Posterior vena cava (tissue), 2 donors: ENCODE measurements at regions not wholly inside any gene's neighbourhood (a gene's known extent, or its start where the extent isn't known, plus 50 kb on each side); places are given as distances from the start of the nearest gene placed in this dataset.
"Not testable (repeated sequence)": the region's sequence is repeated elsewhere in the genome, so short reads cannot be mapped to it uniquely, and the experiment has no call there.

ENCODE experiments used
- DNase-seq: peaks from one replicate; pipeline ENCODE4 v3.0.0-alpha.2; 2020; ENCODE audit warnings: low spot score
- intact Hi-C, 2 donors: fragments of 100-400 bp; cut with DNase I; formaldehyde crosslinking; loops; one replicate each; pipeline versions ENCODE4 v1.14.1 to v1.14.2; 2022 to 2023
- donor health status: DM: yes; HTN: yes; CAD: no.
- donor health status: DM: yes; HTN: yes; CAD: no.

DNA sequence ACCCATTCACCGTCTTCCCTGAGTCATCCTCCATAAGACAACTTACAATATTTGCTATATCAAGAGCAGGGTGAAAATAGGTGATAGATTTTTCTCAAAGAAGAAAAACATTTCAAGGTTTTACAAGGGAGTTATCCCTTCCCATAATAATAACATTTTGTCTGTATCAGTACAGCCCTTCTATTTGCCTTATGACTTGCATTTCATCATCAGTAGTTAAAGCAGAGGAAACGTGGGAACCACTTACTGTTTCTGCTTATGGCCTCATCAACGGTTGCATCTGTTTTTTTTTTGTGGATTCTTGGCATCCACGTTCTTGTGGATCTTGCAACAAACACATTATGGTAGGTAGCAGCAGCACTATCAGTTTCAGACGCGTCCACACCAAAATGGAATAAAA, 678.4 kb upstream of the DEFB115 start:
- intact Hi-C loops, result not testable (repeated sequence)

DNA sequence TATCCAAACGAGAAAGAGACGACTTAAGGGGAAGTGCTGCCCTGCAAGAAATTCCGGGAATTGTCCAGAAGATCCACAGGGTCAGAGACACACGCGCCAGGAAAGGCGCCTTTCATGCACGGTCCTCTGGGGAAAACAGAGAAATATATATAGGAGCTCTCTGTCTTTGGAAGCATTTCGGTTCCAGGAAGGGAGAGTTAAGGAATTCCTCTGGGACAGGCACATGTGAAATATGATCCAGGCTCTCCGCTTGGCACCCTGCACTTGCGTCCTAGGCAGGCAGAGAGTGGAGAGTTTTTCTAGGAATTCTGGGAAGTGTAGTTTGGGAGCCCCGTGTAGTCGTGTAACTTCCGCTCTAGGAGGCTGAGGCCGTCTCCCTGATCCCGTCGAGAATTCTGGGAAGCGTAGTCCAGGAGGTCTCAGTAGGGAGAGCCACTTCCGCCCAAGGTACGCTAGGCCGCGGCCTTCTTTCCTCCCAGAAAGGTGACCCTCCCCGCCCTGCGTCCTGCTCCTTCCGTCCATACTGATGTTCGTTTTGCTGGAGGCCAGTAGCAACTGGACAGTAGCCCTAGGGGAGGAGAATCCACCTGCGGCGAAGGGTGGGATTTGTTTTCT, 677.5 kb upstream of the DEFB115 start:
- intact Hi-C loops, DNase-seq: not testable (repeated sequence)

More for the DNA sequence above, 678.4 kb upstream of the DEFB115 start:
- not testable (repeated sequence) for DNase-seq

DNA sequence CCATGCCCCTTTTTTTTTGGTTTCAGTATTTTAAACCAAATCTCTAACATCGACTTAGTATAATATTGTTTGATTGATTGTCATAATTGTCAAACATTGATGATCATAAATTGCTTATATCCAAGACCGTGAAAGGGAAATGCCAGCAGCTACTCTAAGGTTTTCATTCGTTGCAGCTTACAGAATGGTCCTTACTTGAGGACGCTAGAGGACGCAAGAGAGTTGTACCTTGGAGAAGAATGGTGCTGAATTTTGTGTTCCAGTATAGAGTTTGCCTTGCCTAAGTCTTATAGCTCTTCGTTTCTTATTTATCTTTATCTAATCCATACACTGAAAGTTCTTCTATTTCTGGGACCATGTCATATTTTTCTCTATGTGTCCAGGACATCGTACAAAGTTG, 675.6 kb upstream of the DEFB115 start:
- DNase-seq, intact Hi-C loops: not testable (repeated sequence)

DNA sequence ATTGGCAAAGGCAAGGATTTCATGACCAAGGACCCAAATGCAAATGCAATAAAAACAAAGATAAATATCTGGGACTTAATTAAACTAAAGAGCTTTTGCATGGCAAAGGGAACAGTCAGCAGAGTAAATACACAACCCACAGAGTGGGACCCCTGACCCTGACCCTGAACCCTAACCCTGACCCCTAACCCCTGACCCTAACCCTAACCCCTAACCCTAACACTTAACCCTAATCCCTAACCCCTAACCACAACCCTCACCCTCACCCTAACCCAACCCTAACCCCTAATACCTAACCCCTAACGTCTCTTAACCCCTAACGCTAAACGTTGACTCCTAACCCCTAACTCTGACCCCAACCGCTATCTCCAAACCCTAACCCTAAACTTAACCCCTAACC, 673.1 kb upstream of the DEFB115 start:
- intact Hi-C loops, DNase-seq: not testable (repeated sequence)

DNA sequence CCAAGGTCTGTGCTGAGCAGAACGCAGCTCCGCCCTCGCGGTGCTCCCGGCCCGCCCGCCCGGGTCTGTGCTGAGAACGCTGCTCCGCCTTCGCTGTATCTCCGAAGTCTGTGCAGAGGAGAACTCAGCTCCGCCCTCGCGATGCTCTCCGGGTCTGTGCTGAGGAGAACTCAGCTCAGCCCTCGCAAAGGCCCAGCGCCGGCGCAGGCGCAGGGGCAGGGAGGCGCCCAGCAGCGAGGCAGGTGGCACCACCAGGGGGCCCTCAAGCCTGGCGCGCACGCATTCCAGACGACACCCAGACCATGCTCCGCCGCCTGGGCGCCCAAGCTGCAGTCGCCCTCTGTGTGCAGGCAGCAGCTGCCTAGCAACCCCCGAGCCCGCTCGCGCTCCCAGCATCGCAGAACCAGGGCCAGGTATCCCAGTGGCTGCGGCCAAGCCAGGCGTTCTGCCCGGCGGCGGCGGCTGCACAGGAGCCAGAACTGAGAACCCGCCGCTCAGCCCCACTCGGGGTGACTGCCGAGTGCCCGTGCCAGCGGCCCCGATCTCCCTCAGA, 672.1 kb upstream of the DEFB115 start:
- intact Hi-C loops, DNase-seq: not testable (repeated sequence)

DNA sequence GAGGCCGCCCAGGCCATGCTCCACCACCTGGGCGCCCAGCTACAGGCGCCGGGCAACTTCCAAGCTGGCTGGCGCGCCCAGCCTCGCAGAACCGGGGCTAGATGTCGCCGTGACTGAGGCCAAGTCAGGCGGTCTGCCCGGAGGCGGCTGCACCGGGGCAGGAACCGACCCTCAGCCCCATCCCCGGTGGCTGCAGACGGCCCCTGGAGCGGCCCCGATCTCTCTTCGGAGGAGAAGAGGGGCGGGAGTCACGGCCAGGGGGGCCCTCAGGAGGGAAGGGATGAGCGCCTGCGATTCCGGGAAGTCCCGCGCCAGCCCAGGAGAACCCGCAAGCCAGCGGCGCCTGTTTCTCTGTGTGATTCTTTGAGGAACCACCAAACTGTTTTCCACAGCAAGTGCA, 671.3 kb upstream of the DEFB115 start:
- DNase-seq, intact Hi-C loops: not testable (repeated sequence)

DNA sequence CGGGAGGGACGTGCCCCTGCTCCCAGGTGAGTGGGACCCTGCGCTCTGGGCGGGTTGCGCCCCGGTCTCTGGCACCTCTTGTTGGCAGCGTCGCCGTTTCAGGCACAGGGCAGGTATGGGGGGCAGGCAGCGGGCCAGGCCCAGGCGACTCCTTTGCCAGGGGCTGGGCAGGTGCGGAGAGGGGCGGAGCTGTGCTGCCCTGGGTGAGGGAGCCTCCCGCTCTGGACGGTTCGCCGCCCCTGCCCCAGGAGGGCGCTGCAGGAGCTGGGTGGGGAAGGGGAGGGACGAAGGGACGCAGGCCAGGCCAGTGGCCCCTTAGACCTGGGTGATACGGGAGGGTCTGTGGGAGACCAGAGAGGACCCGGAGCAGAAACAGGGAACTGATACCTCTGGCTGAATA, 663.9 kb upstream of the DEFB115 start:
- DNase-seq, result no peak
- intact Hi-C loops, result no loop called here

DNA sequence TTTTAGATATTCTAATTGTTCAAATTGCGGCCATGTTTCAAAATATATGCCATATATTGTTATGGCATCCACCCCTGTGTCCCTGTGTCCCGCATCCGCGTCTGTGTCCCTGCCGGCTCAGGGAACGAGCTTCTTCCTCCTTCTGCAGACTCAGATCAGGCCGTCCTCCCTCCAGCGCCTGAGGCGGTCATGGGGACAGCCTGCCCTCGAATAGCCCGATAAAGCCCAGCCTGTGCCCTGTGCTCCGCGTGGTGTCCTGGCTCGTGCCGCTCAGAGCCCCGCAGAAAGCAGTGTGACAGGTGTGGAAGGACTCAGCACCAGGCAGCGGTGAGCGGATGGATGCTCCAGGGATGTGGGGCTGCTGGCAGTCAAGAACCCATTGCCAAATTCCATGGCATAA, 663.4 kb upstream of the DEFB115 start:
- DNase-seq, result no peak
- intact Hi-C loops, result no loop called here

DNA sequence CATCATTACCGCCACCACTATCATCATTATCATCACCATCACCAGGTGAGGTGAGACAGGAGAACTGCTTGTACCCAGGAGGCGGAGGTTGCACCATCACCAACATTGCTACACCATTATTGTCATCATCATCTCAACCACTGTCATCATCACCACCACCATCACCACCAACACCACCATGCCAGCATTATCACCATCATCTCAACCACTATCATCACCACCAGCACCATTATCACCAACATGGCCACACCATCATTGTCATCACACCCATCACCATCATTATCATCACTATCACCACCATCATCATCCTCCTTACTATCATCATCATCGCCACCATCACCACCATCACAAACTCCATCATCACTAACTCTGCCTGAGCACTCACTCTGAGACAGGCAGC, 661.8 kb upstream of the DEFB115 start:
- intact Hi-C loops, result no loop called here
- DNase-seq, result no peak

DNA sequence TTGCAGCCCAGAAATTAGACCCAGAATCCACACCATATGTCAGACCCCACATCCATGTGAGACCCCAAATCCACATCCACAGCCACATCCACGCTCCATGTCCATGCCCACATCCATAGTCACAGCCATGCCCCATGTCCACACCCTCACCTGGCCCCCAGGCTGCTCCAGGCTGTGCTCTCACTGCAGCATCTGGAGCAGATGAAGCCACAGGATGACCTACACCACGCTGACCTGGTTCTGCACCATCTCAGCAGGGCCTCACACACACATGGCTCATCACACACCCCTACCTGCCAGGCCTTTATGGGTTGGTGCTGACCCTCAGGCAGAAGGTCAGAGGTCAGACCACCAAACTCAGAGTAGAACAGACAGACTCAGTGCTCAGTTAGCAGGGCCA, 660.0 kb upstream of the DEFB115 start:
- intact Hi-C loops, DNase-seq: not testable (repeated sequence)

DNA sequence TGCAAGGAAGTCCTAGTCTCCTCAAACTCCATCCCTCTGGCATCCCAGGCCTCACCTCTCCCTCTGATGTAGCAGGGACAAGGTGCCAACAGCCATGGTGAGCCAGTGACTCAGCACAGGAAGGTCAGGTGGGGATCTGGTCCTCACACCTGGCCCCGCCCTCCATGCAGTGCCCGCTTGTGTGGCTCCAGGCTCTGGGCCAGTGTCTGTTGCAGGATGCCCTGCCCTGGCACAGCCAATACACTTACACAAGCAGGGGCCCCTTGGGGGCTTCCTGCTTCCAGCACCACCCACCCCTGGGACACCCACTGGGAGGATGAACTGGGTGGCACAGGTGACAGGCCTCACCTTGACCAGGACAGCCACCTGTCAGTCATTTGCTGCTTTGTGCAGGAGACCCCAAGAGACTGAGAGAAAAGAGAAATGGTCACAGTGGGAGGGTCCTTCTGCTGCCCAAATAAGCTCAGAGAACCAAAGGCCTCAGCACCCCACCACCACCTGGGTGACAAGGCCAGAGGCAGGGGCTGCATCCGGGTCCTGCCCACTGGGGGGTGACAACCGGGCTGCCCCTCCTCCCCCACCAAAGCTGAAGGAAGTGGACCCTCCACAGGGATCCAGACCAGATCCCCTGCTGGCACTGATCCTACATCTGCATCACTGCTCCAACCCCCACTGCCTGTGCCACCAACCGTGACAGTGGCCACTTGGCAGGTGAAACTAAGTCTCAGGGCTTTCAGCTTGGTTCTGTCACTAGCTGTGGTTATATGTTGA, 658.8 kb upstream of the DEFB115 start:
- DNase-seq, result no peak
- intact Hi-C loops, result no loop called here

DNA sequence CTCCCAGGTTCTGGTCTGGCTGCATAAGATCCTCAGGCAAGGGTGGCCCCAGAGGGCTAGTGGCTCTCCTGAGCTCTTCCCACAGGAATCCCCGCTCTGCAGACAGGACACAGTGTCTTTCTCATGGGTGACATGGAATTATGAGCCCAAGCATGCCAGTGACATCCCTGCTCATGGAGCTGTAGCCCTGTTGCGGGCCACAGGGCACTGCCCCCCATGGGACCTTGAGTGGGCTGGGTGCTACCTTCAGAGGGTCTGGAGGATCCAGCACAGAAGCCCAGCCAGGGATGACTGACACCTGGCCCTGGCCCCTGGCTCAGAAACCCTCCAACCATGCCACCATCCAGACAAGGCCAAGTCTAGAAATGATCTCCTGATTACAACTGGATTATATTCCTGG, 657.5 kb upstream of the DEFB115 start:
- intact Hi-C loops, result no loop called here
- DNase-seq, result no peak

DNA sequence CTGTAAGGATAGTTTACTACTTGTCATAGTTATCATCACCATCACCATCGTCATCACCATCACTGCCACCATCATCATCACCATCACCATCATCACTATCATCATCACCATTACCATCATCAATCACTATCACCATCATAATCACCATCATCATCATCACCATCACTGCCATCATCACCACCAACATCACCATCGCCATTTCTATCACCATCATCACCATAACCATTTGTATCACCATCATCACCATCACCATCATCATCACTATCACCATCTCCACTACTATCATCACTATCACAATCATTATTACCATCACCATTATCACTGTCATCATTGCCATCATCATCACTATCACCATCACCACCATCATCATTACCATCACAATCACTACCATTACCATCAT, 655.5 kb upstream of the DEFB115 start:
- DNase-seq, result no peak
- intact Hi-C loops, result no loop called here

DNA sequence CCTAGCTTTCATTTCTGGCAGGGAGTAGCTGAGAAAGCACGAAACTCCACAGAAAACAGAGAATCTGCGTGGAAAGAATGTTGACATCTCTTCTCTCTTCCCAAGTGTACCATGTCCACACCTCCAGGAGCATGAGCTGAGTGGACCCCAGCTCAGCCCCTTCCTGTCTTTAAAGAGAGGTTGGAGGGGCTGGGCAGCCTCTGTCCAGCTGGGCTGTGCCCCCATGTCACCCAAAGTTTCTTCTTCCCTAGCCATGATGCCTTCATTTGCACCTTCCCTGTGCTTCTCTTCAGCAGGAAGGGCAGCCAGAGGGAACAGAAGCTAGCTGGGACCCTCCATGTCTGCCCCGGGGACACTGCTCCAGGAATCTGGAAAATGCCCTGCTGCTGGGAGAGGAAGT, 655.0 kb upstream of the DEFB115 start:
- intact Hi-C loops, result no loop called here
- DNase-seq, result no peak

DNA sequence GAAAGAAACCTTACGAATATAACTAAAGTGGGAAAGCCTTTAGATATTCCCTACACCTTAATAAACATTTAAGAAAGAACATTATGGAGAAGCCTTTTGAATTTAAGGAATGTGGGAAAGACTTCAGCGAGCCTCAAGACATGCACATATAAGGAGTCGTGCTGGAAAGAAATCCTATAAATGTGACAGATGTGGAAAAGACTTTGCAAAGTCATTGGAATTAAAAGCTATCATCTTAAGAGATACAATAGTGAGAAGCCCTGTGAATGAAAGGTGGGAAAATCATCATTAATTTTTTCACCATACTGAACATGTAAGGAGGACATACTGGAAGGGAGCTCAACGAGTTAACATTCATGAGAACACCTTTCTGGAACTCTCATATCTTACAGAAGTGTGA, 650.5 kb upstream of the DEFB115 start:
- DNase-seq, result no peak

DNA sequence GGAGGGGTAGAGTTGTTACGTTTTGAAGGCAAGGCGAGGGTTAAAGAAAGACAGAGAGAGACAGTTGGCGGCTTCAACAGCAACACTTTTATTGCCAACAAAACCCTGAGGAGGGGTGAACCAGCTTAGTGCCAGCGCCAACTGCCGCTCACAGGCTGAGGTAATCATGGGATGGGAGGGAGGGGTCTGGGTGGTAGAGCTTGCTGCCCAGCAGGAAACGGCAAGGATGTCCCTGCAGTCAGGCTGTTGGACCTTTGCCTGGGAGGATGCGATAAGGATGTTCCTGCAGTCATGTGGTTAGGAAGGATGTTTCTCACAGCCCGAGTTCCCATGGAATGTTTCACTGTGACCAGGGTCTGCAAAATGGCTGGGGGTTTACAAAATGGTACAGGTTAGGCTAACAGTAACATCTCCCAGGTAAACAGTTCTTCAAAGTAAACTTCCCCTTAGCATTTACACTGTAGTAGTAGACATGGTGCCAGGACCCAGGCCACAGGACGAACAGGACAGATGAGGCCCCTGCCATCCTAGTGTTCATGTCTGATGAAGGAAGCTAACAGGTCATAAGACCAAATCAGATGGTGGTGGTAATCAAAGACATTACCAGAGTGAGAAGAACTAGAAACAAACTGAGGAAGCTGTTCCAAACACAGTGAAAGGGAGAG, 647.3 kb upstream of the DEFB115 start:
- no peak for DNase-seq
- intact Hi-C loops, result no loop called here

More for the DNA sequence above, 650.5 kb upstream of the DEFB115 start:
- intact Hi-C loops, result no loop called here

DNA sequence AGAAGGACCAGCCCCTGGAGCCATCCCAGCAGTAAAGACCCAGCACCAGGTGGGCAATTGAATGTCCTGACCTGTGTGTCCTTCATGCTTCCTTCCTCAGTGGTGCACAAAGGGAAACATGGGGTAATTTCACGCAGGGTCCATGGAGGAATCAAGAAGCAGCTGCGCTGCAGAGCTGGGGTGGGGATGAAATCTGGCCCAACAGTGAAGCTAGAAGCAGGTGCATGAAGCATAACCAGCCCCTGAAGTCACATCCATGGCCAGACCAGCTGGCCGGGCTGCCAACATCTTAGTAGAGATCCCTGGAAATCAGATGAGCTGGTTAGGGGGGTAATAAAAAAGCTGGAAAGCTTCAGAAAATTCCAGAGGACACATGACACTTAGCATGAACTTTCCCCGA, 646.7 kb upstream of the DEFB115 start:
- DNase-seq, result no peak
- intact Hi-C loops, result no loop called here

DNA sequence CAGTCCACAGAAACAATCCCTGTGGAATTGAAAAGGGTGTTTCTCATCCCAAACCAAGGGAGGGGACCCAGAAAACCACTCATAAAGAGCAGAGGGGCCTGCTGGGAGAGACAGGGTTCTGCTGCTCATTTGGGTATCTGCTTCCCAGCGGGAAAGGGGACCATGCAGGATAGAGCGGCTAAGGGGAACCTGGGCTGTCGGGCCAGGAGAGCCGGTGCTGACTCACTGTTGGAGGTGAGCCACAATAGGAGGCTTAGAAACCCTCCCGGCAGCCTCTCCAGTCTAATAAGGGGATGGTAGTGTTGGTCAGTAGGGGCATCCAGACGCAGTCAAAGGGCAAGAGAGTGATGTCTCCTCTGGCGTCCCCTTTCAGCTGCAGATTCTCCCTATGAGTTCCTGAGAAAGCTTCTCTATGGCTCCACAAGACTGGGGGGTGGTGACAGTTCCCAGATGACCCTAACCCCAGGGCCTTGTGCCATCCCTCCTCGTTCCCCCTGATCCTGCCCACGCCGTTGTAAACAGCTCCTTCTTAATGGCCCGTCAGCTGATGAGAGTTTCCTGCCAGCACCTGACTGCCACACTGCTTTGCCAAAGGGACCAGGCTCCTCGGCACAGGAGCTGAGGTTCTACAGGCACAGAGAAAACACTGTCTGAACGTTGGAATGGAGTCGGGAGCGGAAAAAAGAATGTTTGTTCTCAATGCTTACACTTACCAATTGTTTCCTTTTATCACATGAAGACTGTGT, 646.1 kb upstream of the DEFB115 start:
- DNase-seq, result no peak
- intact Hi-C loops, result no loop called here

DNA sequence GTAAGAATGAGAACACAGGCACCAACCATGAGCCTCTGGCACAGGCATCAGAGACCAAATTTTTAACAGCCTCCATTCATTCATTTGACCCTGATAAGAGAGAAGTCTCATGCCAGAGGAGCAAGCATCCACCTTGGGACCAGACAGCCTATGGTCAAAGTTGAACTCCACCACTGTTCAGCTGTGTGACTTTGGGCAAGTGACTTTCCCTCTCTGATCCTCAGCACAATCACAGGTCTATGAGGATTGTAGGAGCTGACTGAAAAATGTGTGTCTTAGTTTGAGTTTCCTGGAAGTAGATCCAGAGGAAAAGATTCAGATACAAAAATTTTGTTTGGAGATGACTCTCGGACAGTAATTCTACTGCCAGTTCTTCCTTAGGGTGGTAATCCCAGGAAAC, 645.1 kb upstream of the DEFB115 start:
- no peak for DNase-seq
- intact Hi-C loops, result no loop called here

DNA sequence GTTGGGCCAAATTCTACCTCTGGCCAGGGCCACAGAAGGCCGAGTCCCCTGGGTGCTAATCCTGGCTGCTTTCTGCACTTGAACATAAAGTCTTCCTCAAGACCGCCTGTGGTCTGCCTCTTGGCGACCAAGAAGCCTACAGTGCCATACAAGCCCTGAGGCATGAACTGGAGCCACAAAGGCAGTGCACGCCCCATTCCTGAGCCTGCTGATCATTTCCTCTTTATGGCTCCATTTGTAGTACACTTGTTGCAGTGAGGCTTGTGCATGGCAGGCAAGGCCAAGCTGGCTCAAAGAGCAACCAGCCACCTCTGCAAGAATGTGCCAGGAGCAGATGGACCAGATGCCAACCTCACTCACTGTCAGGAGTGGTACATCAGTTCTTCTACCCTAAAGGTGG, 636.1 kb upstream of the DEFB115 start:
- DNase-seq, intact Hi-C loops: not testable (repeated sequence)
